Progenitor cell of endocrine pancreas (in vitro differentiated cells): ENCODE measurements at regions not wholly inside any gene's neighbourhood (a gene's known extent, or its start where the extent isn't known, plus 50 kb on each side); places are given as distances from the start of the nearest gene placed in this dataset.

ENCODE experiments used
- DNase-seq: peaks from one replicate; pipeline ENCODE4 v3.0.0; 2021; ENCODE audit warnings: low spot score; ENCODE audit not compliant: unreplicated experiment
- H3K27ac Mint-ChIP-seq: 2 replicates; pipeline ENCODE4 v1.8.0; 2021; ENCODE audit warnings: mild to moderate bottlenecking, moderate library complexity, mixed read lengths
- H3K27me3 Mint-ChIP-seq: 2 replicates; pipeline ENCODE4 v1.8.0; 2021; ENCODE audit warnings: mixed read lengths
- H3K36me3 Mint-ChIP-seq: 2 replicates; pipeline ENCODE4 v1.8.0; 2022; ENCODE audit warnings: mixed read lengths; ENCODE audit not compliant: insufficient read depth
- H3K4me1 Mint-ChIP-seq: 2 replicates; pipeline ENCODE4 v1.8.0; 2021; ENCODE audit warnings: low read depth, mixed read lengths
- H3K4me3 Mint-ChIP-seq: 2 replicates; pipeline ENCODE4 v1.8.0; 2021; ENCODE audit warnings: low read depth, mild to moderate bottlenecking, moderate library complexity, mixed read lengths
- H3K9me3 Mint-ChIP-seq: 2 replicates; pipeline ENCODE4 v1.8.0; 2021; ENCODE audit warnings: low read depth, mixed read lengths
- TF ChIP-seq, protein P1 (sequence below): fragments of 200-600 bp; sonication (generic); IDR thresholded peaks from one replicate; pipeline ENCODE4 v1.5.0; 2021; ENCODE audit warnings: antibody characterized with exemption, mild to moderate bottlenecking; ENCODE audit not compliant: unreplicated experiment

DNA sequence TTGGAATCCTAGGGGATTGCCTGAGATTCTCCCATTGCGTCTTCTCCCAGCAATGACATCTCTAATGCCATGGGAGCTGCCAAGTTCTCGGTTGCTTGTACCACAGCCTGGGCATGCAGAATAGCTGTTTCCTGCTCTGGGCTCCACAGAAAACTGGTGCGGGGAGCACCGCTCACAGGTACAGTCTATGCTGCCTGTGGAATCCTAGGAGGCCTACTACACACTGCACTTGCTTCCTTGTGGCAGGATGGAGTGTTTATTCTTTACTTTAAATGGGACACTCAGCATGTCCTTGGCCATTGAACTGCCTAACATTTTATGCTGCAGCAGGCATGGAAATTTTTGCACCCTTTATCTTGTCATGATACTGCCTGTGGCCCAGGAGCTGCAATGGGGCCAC lies 378.8 kb upstream of the SHH start:
- TF ChIP-seq, protein P1, sequence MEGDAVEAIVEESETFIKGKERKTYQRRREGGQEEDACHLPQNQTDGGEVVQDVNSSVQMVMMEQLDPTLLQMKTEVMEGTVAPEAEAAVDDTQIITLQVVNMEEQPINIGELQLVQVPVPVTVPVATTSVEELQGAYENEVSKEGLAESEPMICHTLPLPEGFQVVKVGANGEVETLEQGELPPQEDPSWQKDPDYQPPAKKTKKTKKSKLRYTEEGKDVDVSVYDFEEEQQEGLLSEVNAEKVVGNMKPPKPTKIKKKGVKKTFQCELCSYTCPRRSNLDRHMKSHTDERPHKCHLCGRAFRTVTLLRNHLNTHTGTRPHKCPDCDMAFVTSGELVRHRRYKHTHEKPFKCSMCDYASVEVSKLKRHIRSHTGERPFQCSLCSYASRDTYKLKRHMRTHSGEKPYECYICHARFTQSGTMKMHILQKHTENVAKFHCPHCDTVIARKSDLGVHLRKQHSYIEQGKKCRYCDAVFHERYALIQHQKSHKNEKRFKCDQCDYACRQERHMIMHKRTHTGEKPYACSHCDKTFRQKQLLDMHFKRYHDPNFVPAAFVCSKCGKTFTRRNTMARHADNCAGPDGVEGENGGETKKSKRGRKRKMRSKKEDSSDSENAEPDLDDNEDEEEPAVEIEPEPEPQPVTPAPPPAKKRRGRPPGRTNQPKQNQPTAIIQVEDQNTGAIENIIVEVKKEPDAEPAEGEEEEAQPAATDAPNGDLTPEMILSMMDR: no peak
- H3K27me3 Mint-ChIP-seq: peaks cover 6% of the 10 kb centered on the region
- H3K9me3 Mint-ChIP-seq: peaks cover 5% of the 10 kb centered on the region
- no peaks in the 10 kb centered on the region for H3K4me1 Mint-ChIP-seq
- no peak for DNase-seq
- no peak overlapping the region for H3K4me3 Mint-ChIP-seq
- H3K27ac Mint-ChIP-seq: no peak overlapping the region
- no peaks in the 10 kb centered on the region for H3K36me3 Mint-ChIP-seq

DNA sequence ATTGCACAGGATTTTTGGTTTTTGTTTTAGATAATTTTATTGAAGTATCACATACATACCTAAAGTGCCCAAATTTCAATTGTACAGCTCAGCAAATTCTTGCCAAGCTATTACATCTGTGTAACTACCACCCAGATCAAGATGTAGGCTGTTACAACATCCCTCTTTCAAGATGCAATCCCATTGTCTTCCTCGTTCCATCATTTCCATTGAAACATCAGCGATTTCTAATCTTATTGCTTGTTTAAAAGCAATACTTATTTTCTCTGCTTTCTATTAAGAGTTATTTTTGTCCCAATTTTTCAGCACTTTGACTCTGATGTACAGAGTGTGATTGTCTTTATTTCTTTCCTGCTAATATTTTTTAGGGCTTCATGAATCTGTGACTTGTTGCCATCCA lies 372.8 kb upstream of the SHH start:
- Mint-ChIP-seq H3K4me3 (no peak overlapping the region), H3K9me3 (peaks cover 23% of the 10 kb centered on the region), H3K36me3 (no peaks in the 10 kb centered on the region), H3K27ac (no peak overlapping the region), H3K4me1 (no peaks in the 10 kb centered on the region), H3K27me3 (peaks cover 9% of the 10 kb centered on the region)
- TF ChIP-seq, protein P1: no peak
- no peak for DNase-seq

GRCh38 chr7:156184164-156184563 lies 371.9 kb upstream of the SHH start:
- H3K27ac Mint-ChIP-seq: no peak overlapping the region
- no peak for DNase-seq
- peaks cover 23% of the 10 kb centered on the region for H3K9me3 Mint-ChIP-seq
- H3K36me3 Mint-ChIP-seq: no peaks in the 10 kb centered on the region
- no peak overlapping the region for H3K4me3 Mint-ChIP-seq
- H3K4me1 Mint-ChIP-seq: no peaks in the 10 kb centered on the region
- TF ChIP-seq, protein P1: no peak
- H3K27me3 Mint-ChIP-seq: peaks cover 18% of the 10 kb centered on the region

GRCh38 chr7:156180451-156181229 lies 368.4 kb upstream of the SHH start:
- Mint-ChIP-seq H3K27me3 (peaks cover 25% of the 10 kb centered on the region), H3K4me3 (no peak overlapping the region), H3K36me3 (no peaks in the 10 kb centered on the region), H3K27ac (no peak overlapping the region), H3K4me1 (no peaks in the 10 kb centered on the region), H3K9me3 (peaks cover 16% of the 10 kb centered on the region)
- TF ChIP-seq, protein P1: no peak
- DNase-seq: no peak

- TF ChIP-seq, protein P1: no peak
- no peak for DNase-seq
- Mint-ChIP-seq H3K27ac (no peak overlapping the region), H3K4me3 (no peak overlapping the region), H3K27me3 (peaks cover 25% of the 10 kb centered on the region), H3K4me1 (no peaks in the 10 kb centered on the region), H3K36me3 (no peaks in the 10 kb centered on the region), H3K9me3 (peaks cover 10% of the 10 kb centered on the region)
Measured at GRCh38 chr7:156179872-156180390, 367.7 kb upstream of the SHH start.
